Ovary (tissue), 3 donors: ENCODE measurements at regions not wholly inside any gene's neighbourhood (a gene's known extent, or its start where the extent isn't known, plus 50 kb on each side); places are given as distances from the start of the nearest gene placed in this dataset.

Source experiments
- CTCF ChIP-seq, 3 donors: fragments of 450-650 bp in 2 of 3; fragments of 200-600 bp in 1 of 3; IDR thresholded peaks; one replicate each; pipeline versions ENCODE4 v1.5.1 to v1.8.0; 2016 to 2022; ENCODE audit warnings: antibody characterized with exemption in 3 of 3, mild to moderate bottlenecking in 1 of 3
- EP300 ChIP-seq: sonication (generic); formaldehyde crosslinking; IDR thresholded peaks from one replicate; pipeline ENCODE4 v1.6.1; 2017; ENCODE audit warnings: antibody characterized with exemption
- POLR2A ChIP-seq: fragments of 450-650 bp; IDR thresholded peaks from one replicate; pipeline ENCODE4 v1.6.1; 2017; ENCODE audit warnings: antibody characterized with exemption, mild to moderate bottlenecking, moderate library complexity
- donor health status: DM: no; HTN: no; CAD: no.

DNA sequence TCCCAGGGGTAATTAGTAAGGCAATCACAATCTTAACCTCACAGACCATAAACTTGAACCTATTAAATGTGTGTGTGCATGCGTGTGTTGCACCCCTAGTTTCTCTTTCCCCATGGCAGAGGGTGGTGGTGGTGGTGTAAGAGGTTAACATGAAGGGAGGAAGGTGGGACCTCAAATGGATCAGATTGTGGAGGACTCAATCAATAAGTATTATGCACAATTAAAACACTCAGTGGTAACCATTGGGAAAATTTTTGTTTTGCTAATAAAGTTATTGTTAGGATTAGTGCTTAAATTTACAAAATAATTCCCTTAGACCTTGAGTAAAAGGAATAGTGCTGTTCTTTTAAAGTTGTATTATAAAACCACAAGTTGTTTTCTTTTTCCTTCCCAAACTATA, 283.0 kb downstream of the OLFM3 start:
- no peak for TF ChIP-seq POLR2A
- no peak for TF ChIP-seq CTCF (IDR thresholded peaks at IDR 0.05)
- no peak for TF ChIP-seq EP300
